HFFc6 (cell line): ENCODE measurements at regions not wholly inside any gene's neighbourhood (a gene's known extent, or its start where the extent isn't known, plus 50 kb on each side); places are given as distances from the start of the nearest gene placed in this dataset.

Experiments used
- DNase-seq: peaks from one replicate; pipeline ENCODE4 v3.0.0-alpha.2; 2018
- H3K27ac Mint-ChIP-seq: 2 replicates; pipeline ENCODE4 v1.8.0; 2020; ENCODE audit warnings: mild to moderate bottlenecking, mixed read lengths
- H3K27me3 Mint-ChIP-seq: 2 replicates; pipeline ENCODE4 v1.8.0; 2021; ENCODE audit warnings: mild to moderate bottlenecking, moderate library complexity, mixed read lengths; ENCODE audit not compliant: insufficient read depth
- H3K36me3 Mint-ChIP-seq: 2 replicates; pipeline ENCODE4 v1.8.0; 2021; ENCODE audit warnings: low read depth, mixed read lengths
- H3K4me1 Mint-ChIP-seq: 2 replicates; pipeline ENCODE4 v1.8.0; 2020; ENCODE audit warnings: low read depth, mixed read lengths
- H3K4me3 Mint-ChIP-seq: 2 replicates; pipeline ENCODE4 v1.8.0; 2020; ENCODE audit warnings: mild to moderate bottlenecking, moderate library complexity, mixed read lengths
- H3K9me3 Mint-ChIP-seq: 2 replicates; pipeline ENCODE4 v1.8.0; 2020; ENCODE audit warnings: mild to moderate bottlenecking, mixed read lengths
- CTCF ChIP-seq: fragments of 200-600 bp; sonication (generic); IDR thresholded peaks from 2 replicates; pipeline ENCODE4 v1.5.0; 2021; ENCODE audit warnings: antibody characterized with exemption, mild to moderate bottlenecking

GRCh38 chr20:17881741-17882064 lies 86.9 kb downstream of the SNX5 start:
- Mint-ChIP-seq H3K27me3 (peaks cover 5% of the 10 kb centered on the region), H3K4me3 (no peak overlapping the region), H3K4me1 (peaks cover 14% of the 10 kb centered on the region), H3K9me3 (no peaks in the 10 kb centered on the region), H3K36me3 (no peaks in the 10 kb centered on the region), H3K27ac (no peak overlapping the region)
- no peak for DNase-seq
- no peak for TF ChIP-seq CTCF

DNA sequence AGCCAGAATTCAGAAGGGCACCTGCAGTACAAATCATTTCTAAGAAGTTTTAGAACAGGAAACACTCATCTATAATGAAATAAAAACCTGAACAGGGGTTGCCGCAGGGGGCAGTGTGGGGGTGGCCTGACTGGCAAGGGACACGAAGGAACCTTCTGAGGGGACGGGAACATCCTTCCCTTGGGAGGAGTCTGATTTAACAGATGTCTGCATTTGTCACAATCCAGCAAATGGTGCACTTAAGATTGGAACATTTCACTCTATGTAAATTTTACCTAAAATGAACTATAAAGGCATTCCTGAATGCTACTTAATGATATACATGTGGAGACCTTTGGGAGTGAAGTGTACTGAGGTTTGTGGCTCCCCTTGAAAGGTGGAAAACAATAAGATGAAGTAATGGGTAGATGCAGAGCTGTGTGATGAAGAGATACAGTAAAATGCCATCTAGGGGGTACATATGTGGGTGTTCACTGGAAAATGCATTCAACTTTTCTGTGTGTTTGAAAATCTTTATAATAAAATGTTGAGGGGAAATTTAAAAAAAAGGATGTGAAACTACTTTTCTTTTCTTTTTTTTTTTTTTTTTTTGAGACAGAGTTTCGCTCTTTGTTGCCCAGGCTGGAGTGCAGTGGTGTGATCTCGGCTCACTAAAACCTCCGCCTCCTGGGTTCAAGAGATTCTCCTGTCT lies 89.5 kb downstream of the SNX5 start:
- H3K27ac Mint-ChIP-seq, result no peak overlapping the region
- peaks cover 24% of the 10 kb centered on the region for H3K4me1 Mint-ChIP-seq
- TF ChIP-seq CTCF, result peak; percentile 52

GRCh38 chr20:17878069-17878911 lies 90.3 kb downstream of the SNX5 start:
- Mint-ChIP-seq H3K27ac (no peak overlapping the region), H3K27me3 (peaks cover 7% of the 10 kb centered on the region), H3K36me3 (no peaks in the 10 kb centered on the region), H3K4me3 (no peak overlapping the region), H3K4me1 (peaks cover 30% of the 10 kb centered on the region), H3K9me3 (no peaks in the 10 kb centered on the region)
- DNase-seq, result no peak
- no peak for TF ChIP-seq CTCF

More for the DNA sequence above, 89.5 kb downstream of the SNX5 start:
- no peak for DNase-seq
- Mint-ChIP-seq H3K27me3 (peaks cover 8% of the 10 kb centered on the region), H3K36me3 (no peaks in the 10 kb centered on the region), H3K4me3 (no peak overlapping the region), H3K9me3 (no peaks in the 10 kb centered on the region)

DNA sequence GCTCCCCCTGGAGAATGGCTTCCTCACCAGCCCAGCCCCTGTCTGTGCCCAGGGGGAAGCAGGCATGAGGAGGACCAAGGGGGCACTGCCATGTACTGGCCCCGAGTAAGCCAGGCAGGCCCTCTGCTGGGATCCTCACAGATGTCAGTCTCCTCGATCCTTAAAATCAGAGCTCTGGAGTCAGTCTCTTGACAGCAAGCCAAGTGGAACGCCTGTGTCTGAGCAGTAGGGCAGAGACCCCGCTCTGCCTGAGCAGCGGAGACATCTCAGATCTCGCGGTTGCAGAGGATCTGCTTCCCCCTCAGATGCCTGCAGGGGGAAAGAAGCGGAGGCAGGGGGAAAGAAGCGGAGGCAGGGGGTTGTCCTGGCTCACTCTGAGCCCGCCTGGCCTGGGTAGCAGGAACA lies 92.6 kb downstream of the SNX5 start:
- no peak for DNase-seq
- peaks cover 38% of the 10 kb centered on the region for H3K4me1 Mint-ChIP-seq
- H3K36me3 Mint-ChIP-seq, result no peaks in the 10 kb centered on the region
- no peaks in the 10 kb centered on the region for H3K9me3 Mint-ChIP-seq
- H3K27ac Mint-ChIP-seq, result no peak overlapping the region
- no peak for TF ChIP-seq CTCF
- H3K4me3 Mint-ChIP-seq, result no peak overlapping the region
- H3K27me3 Mint-ChIP-seq, result peaks cover 5% of the 10 kb centered on the region

DNA sequence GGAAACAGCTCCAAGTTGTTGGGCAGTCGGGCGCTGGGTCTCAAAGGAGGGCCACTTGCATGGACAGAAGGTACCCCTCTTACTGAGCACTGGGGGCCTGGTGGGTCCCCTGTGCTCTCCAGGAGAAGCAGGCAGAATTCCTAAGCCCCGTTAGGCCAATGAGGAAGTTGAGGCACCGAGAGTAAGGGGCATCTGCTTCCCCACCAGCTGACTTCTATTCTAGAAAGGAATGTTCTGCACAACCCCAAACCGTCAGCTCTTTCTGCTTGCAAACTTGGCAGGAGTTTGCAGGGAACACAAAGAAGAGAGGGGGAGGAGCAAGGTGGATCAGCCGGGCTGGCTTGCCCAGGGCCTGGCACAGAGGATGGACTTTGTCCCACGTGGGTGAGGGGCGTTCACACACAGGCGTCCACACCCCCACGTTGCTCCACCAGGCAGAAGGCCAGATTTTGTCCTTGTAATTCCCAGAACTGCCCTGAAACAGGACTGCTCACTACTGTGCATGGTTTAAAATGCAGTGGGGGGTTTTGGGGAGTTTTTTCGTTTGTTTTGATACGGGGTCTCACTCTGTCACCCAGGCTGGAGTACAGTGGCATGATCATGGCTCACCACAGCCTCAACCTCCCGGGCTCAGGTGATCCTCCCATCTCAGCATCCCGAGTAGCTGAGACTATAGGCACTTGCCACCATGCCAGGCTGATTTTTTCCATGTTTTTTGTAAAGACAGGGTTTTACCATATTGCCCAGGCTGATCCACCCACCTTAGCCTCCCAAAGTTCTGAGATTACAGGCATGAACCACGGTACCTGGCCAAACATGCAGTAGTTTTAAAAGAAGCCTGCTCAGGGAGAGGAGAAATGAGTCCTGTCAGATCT lies 93.3 kb downstream of the SNX5 start:
- Mint-ChIP-seq H3K36me3 (no peaks in the 10 kb centered on the region), H3K4me3 (no peak overlapping the region), H3K9me3 (no peaks in the 10 kb centered on the region), H3K27ac (peak overlapping the region; percentile 97; the same call in 1 of the 2 replicates), H3K4me1 (peaks cover 44% of the 10 kb centered on the region), H3K27me3 (peaks cover 5% of the 10 kb centered on the region)
- DNase-seq, result peak; percentile 37
- no peak for TF ChIP-seq CTCF
